Activated B cell treated with CpG ODN at 0.5 μM for 24 hours (primary cell): ENCODE measurements at regions not wholly inside any gene's neighbourhood (a gene's known extent, or its start where the extent isn't known, plus 50 kb on each side); places are given as distances from the start of the nearest gene placed in this dataset.

Experiments used
- ATAC-seq: fragments of 200-7000 bp; cut with Tn5 transposase; one replicate; pipeline ENCODE4 v1.10.0; 2021; ENCODE audit warnings: low read depth, mild to moderate bottlenecking, moderate library complexity
- CTCF ChIA-PET: fragments of 350-600 bp; sonication (Branson Sonifier 250); formaldehyde crosslinking; loops from one replicate; lab custom pipeline; 2021; ENCODE audit warnings: antibody characterized with exemption; lab: Charles Lee
- POLR2A ChIA-PET: fragments of 350-600 bp; sonication (Branson Sonifier 250); formaldehyde crosslinking; loops from one replicate; lab custom pipeline; 2021; ENCODE audit warnings: antibody characterized with exemption; lab: Charles Lee
- DNase-seq: peaks from one replicate; pipeline ENCODE4 v3.0.0; 2022
- H3K27ac Mint-ChIP-seq: one replicate; pipeline ENCODE4 v1.8.0; 2020; ENCODE audit warnings: mixed read lengths
- H3K27me3 Mint-ChIP-seq: one replicate; pipeline ENCODE4 v1.8.0; 2021; ENCODE audit warnings: mixed read lengths
- H3K36me3 Mint-ChIP-seq: one replicate; pipeline ENCODE4 v1.8.0; 2021; ENCODE audit warnings: low read depth, mixed read lengths
- H3K4me1 Mint-ChIP-seq: one replicate; pipeline ENCODE4 v1.8.0; 2021; ENCODE audit warnings: mixed read lengths
- H3K4me3 Mint-ChIP-seq: one replicate; pipeline ENCODE4 v1.8.0; 2020; ENCODE audit warnings: mild to moderate bottlenecking, mixed read lengths
- H3K9me3 Mint-ChIP-seq: one replicate; pipeline ENCODE4 v1.8.0; 2020; ENCODE audit warnings: mixed read lengths
- CTCF ChIP-seq: fragments of 200-600 bp; IDR thresholded peaks from one replicate; pipeline ENCODE4 v1.8.0; 2022; ENCODE audit warnings: antibody characterized with exemption, mild to moderate bottlenecking
- intact Hi-C: fragments of 100-400 bp; cut with micrococcal nuclease; formaldehyde crosslinking; loops from one replicate; pipeline ENCODE4 v1.15.1; 2024

GRCh38 chr4:66911880-66912279 is 633.4 kb downstream of the CENPC start:
- H3K9me3 Mint-ChIP-seq: peaks cover 2% of the 10 kb centered on the region
- TF ChIP-seq CTCF: no peak
- no peaks in the 10 kb centered on the region for H3K27me3 Mint-ChIP-seq
- ChIA-PET POLR2A (no interaction called here), CTCF (no interaction called here)
- ATAC-seq: no peak
- H3K4me3 Mint-ChIP-seq: no peak overlapping the region
- no peaks in the 10 kb centered on the region for H3K36me3 Mint-ChIP-seq
- intact Hi-C loops: no loop called here
- no peaks in the 10 kb centered on the region for H3K4me1 Mint-ChIP-seq
- DNase-seq: no peak
- no peak overlapping the region for H3K27ac Mint-ChIP-seq

- TF ChIP-seq CTCF: no peak
- Mint-ChIP-seq H3K4me1 (no peaks in the 10 kb centered on the region), H3K9me3 (peaks cover 2% of the 10 kb centered on the region), H3K27ac (no peak overlapping the region), H3K4me3 (no peak overlapping the region), H3K27me3 (no peaks in the 10 kb centered on the region), H3K36me3 (no peaks in the 10 kb centered on the region)
- intact Hi-C loops: no loop called here
- ChIA-PET CTCF (no interaction called here), POLR2A (no interaction called here)
- no peak for ATAC-seq
- no peak for DNase-seq
Observed at GRCh38 chr4:66906314-66906713, 639.0 kb downstream of the CENPC start.

- no peaks in the 10 kb centered on the region for H3K27me3 Mint-ChIP-seq
- H3K27ac Mint-ChIP-seq: no peak overlapping the region
- ChIA-PET CTCF (no interaction called here), POLR2A (no interaction called here)
- TF ChIP-seq CTCF: no peak
- intact Hi-C loops: no loop called here
- DNase-seq (no peak), ATAC-seq (no peak)
- no peaks in the 10 kb centered on the region for H3K36me3 Mint-ChIP-seq
- H3K9me3 Mint-ChIP-seq: no peaks in the 10 kb centered on the region
- no peak overlapping the region for H3K4me3 Mint-ChIP-seq
- no peaks in the 10 kb centered on the region for H3K4me1 Mint-ChIP-seq
Observed at GRCh38 chr4:66899422-66900065, 645.8 kb downstream of the CENPC start.

GRCh38 chr4:66893807-66894206 is 651.5 kb downstream of the CENPC start:
- POLR2A ChIA-PET: no interaction called here
- H3K36me3 Mint-ChIP-seq: no peaks in the 10 kb centered on the region
- no peak overlapping the region for H3K4me3 Mint-ChIP-seq
- intact Hi-C loops: no loop called here
- H3K9me3 Mint-ChIP-seq: no peaks in the 10 kb centered on the region
- DNase-seq (no peak), ATAC-seq (no peak)
- no peak overlapping the region for H3K27ac Mint-ChIP-seq
- H3K27me3 Mint-ChIP-seq: no peaks in the 10 kb centered on the region
- CTCF ChIA-PET: no interaction called here
- TF ChIP-seq CTCF: no peak
- no peaks in the 10 kb centered on the region for H3K4me1 Mint-ChIP-seq

GRCh38 chr4:66887061-66887460 is 658.2 kb downstream of the CENPC start:
- ChIA-PET POLR2A (no interaction called here), CTCF (no interaction called here)
- intact Hi-C loops: no loop called here
- Mint-ChIP-seq H3K27ac (no peak overlapping the region), H3K4me1 (no peaks in the 10 kb centered on the region), H3K36me3 (no peaks in the 10 kb centered on the region), H3K9me3 (no peaks in the 10 kb centered on the region), H3K27me3 (no peaks in the 10 kb centered on the region), H3K4me3 (no peak overlapping the region)
- TF ChIP-seq CTCF: no peak
- ATAC-seq: no peak
- no peak for DNase-seq
